Epithelial cell of esophagus (primary cell): ENCODE measurements at regions not wholly inside any gene's neighbourhood (a gene's known extent, or its start where the extent isn't known, plus 50 kb on each side); places are given as distances from the start of the nearest gene placed in this dataset.

ENCODE experiments used
- DNase-seq: peaks from one replicate; pipeline ENCODE4 v3.0.0; 2010; ENCODE audit warnings: low read depth
- H3K4me3 ChIP-seq: 2 replicates; pipeline ENCODE4 v1.5.1; 2011; ENCODE audit warnings: mild to moderate bottlenecking, low read length, control low read depth
- CTCF ChIP-seq: IDR thresholded peaks from 2 replicates; pipeline ENCODE4 v1.5.1; 2011; ENCODE audit warnings: low read depth, mild to moderate bottlenecking, low read length, control low read depth, inconsistent platforms; ENCODE audit not compliant: insufficient read depth; ENCODE audit errors: missing control alignments

DNA sequence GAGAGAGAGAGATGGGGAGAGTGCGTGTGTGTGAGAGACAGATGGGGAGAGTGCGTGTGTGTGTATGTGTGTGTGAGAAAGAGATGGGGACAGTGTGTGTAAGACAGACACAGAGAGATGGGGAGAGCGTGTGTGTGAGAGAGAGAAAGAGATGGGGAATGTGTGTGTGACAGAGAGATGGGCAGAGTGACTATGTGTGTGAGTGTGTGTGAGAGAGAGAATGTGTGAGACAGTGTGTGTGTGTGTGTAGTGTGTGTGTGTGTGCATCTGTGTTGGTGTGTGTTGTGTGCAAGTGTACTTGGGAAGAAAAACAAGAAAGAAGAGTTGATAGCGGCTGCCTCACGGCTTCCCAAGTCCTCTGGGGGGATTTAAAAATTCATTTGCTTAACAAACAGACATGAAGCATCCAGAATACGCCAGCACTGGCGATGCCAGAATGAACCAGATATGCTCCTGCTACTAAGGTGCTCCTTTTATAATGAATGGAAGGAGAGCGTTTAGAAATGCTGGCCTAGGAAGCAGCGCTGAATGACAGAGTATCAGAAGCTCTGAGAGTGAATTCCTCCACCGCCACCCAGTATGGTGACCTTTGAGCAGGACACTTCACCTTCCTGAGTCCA lies 186.1 kb upstream of the TSC22D2 start:
- no peak for TF ChIP-seq CTCF
- DNase-seq, result no peak
- no peak overlapping the region for H3K4me3 ChIP-seq

GRCh38 chr3:150220799-150221198 lies 187.3 kb upstream of the TSC22D2 start:
- DNase-seq, result no peak
- TF ChIP-seq CTCF, result no peak
- H3K4me3 ChIP-seq, result no peak overlapping the region

DNA sequence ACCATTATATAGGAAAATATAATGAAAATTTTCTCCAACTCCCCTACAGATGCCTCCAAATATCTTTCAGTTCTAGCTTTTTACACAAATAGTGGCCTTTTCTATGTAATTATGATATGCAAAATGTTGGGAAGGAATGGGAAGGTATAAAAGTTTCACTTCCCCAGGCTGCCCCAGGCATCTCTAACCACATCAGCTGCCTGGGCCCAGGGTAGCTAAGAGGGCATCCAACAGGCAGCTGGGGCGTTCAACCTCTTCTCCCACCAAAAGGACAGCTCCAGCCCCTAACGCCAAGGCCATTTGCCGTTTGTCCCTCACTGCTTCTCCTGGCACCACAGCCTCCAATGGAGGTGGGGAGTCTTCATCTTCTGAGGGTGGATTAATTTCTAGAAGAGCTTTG lies 188.1 kb upstream of the TSC22D2 start:
- no peak overlapping the region for H3K4me3 ChIP-seq
- no peak for DNase-seq
- no peak for TF ChIP-seq CTCF

DNA sequence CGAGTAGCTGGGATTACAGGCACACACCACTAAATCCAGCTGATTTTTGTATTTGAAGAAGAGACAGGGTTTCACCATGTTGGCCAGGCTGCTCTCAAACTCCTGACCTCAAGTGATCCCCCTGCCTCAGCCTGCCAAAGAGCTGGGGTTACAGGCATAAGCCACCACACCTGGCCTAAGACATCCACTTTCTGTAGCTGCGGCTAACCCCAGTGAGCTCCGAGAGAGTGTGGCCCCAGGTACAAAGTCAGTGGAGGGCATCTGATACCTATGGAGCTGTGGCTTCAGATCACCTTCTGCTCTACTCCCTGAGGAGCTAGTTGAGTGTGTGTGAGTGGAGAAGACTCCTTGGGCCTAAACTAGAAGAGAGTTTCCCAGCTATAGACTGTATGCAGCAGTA lies 189.3 kb upstream of the TSC22D2 start:
- DNase-seq, result no peak
- TF ChIP-seq CTCF, result no peak

DNA sequence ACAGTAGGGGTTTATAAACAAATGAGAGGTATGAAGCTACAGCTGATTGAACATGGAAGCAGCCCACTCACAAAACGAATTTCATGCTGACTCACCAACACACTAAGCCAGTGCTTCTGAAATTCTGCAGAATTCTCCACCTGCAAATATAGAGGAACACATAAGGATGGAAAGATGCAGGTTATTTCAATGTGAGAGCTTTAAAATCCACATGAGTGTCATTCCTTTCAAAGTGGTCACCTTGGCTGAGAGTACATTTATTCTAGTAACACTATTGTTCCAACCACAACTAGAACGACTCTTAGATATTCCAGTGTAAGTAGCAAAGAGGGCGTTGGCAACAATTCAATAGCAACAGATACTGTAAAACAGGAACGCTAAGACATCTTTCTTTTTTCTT lies 189.9 kb upstream of the TSC22D2 start:
- H3K4me3 ChIP-seq, result no peak overlapping the region
- no peak for DNase-seq
- no peak for TF ChIP-seq CTCF

More for the DNA sequence above, 189.3 kb upstream of the TSC22D2 start:
- no peak overlapping the region for H3K4me3 ChIP-seq

GRCh38 chr3:150217691-150218090 lies 190.4 kb upstream of the TSC22D2 start:
- TF ChIP-seq CTCF, result no peak
- DNase-seq, result no peak

GRCh38 chr3:150216866-150217600 lies 191.1 kb upstream of the TSC22D2 start:
- H3K4me3 ChIP-seq, result no peak overlapping the region
- peak; percentile 64 for DNase-seq

More at GRCh38 chr3:150217691-150218090, 190.4 kb upstream of the TSC22D2 start:
- no peak overlapping the region for H3K4me3 ChIP-seq

More at GRCh38 chr3:150216866-150217600, 191.1 kb upstream of the TSC22D2 start:
- TF ChIP-seq CTCF, result no peak
